Keratinocyte (primary cell): ENCODE measurements at regions not wholly inside any gene's neighbourhood (a gene's known extent, or its start where the extent isn't known, plus 50 kb on each side); places are given as distances from the start of the nearest gene placed in this dataset.

Experiments
- CTCF ChIP-seq, 3 experiments: IDR thresholded peaks in 1 of 3; conservative IDR thresholded peaks in 1 of 3; optimal IDR thresholded peaks in 1 of 3; 2 replicates in 2 of 3; 3 replicates in 1 of 3; pipeline versions ENCODE3 to v1.5.1; 2011; ENCODE audit warnings: low read length in 3 of 3, mild to moderate bottlenecking in 3 of 3, moderate library complexity in 2 of 3, control low read depth in 1 of 3, inconsistent platforms in 1 of 3; ENCODE audit not compliant: insufficient read depth in 2 of 3; ENCODE audit errors: extremely low read depth in 1 of 3
- EZH2 ChIP-seq: IDR thresholded peaks from one replicate; pipeline ENCODE4 v1.6.1; 2012; ENCODE audit warnings: inconsistent platforms, mild to moderate bottlenecking, low read length, moderate library complexity

DNA sequence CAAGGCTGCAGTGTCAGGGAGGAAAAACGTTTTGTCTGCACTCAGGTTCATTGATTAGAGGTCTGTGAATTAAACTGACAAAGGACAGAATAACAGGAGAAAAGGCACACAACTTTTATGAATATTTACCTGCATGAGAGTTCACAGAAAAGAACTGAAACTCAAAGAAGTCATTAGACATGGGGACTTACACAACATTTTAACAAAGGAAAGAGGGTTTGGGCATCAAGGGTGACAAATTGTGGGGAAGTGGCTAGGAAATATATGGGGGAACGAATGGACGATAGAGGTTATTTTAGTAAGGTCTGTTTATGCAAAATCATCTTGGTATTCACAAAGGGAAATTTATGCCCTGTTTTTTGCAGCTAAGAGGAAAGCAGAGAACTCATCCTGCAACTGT, 65.6 kb upstream of the C15orf39 start:
- TF ChIP-seq CTCF (optimal IDR thresholded peaks at IDR 0.05 in 1 of 3, IDR thresholded peaks at IDR 0.05 in 1 of 3, conservative IDR thresholded peaks at IDR 0.05 in 1 of 3; ENCODE audit: extremely low read depth in 1 of 3, insufficient read depth in 2 of 3, low read length in 3 of 3) (no peak), EZH2 (no peak)
